OCI-LY7 (cell line): ENCODE measurements at regions not wholly inside any gene's neighbourhood (a gene's known extent, or its start where the extent isn't known, plus 50 kb on each side); places are given as distances from the start of the nearest gene placed in this dataset.

Experiments
- BruUV-seq: library from RNA; stranded (reverse); fragments of 400-500 nt; replicated peaks from 2 replicates; lab custom pipeline; 2021; lab: Mats Ljungman, UMichigan
- CTCF ChIA-PET: fragments of 300-600 bp; sonication (Branson Sonifier 250); formaldehyde crosslinking; loops from one replicate; lab custom pipeline; 2022; ENCODE audit warnings: antibody characterized with exemption; ENCODE audit not compliant: unreplicated experiment; lab: Charles Lee
- POLR2A ChIA-PET: fragments of 300-600 bp; sonication (Branson Sonifier 250); formaldehyde crosslinking; loops from one replicate; lab custom pipeline; 2022; ENCODE audit warnings: antibody characterized with exemption; lab: Charles Lee
- DNase-seq: peaks from one replicate; pipeline ENCODE4 v3.0.0-alpha.2; 2015; ENCODE audit warnings: low spot score
- H2AFZ ChIP-seq: fragments of 200-600 bp; sonication (generic), shearing (Covaris generic); 2 replicates; pipeline ENCODE4 v1.6.1; 2014; ENCODE audit warnings: mild to moderate bottlenecking, antibody characterized with exemption, low read length, moderate library complexity
- H3K27ac ChIP-seq: fragments of 200-600 bp; sonication (generic); 2 replicates; pipeline ENCODE4 v1.5.1; 2014; ENCODE audit warnings: mixed run types, low read depth, mild to moderate bottlenecking, moderate library complexity, low read length, inconsistent platforms; ENCODE audit not compliant: poor library complexity, severe bottlenecking
- H3K36me3 ChIP-seq: fragments of 200-600 bp; sonication (generic); 2 replicates; pipeline ENCODE4 v1.6.1; 2014; ENCODE audit warnings: mild to moderate bottlenecking, antibody characterized with exemption, low read length, moderate library complexity, mixed read lengths; ENCODE audit not compliant: insufficient read depth
- H3K4me1 ChIP-seq: fragments of 200-600 bp; sonication (generic); 2 replicates; pipeline ENCODE4 v1.5.1; 2014; ENCODE audit warnings: mild to moderate bottlenecking, low read length; ENCODE audit not compliant: insufficient read depth, poor library complexity, severe bottlenecking
- H3K4me2 ChIP-seq: fragments of 200-600 bp; sonication (generic); 2 replicates; pipeline ENCODE4 v1.6.1; 2014; ENCODE audit warnings: mild to moderate bottlenecking, low read length
- H3K4me3 ChIP-seq: fragments of 200-600 bp; sonication (generic); 2 replicates; pipeline ENCODE4 v1.5.1; 2014; ENCODE audit warnings: mild to moderate bottlenecking, low read depth, low read length; ENCODE audit not compliant: poor library complexity, severe bottlenecking
- H3K79me2 ChIP-seq: fragments of 200-600 bp; sonication (generic); 2 replicates; pipeline ENCODE4 v1.6.1; 2016; ENCODE audit warnings: low read depth, mild to moderate bottlenecking, low read length, moderate library complexity, mixed read lengths; ENCODE audit not compliant: insufficient read depth
- H3K9me2 ChIP-seq: fragments of 200-600 bp; sonication (generic); 2 replicates; pipeline ENCODE4 v1.6.1; 2016; ENCODE audit warnings: mild to moderate bottlenecking, low read length, mixed read lengths; ENCODE audit not compliant: insufficient read depth
- H3K9me3 ChIP-seq: fragments of 200-600 bp; sonication (generic); 2 replicates; pipeline ENCODE4 v1.6.1; 2014; ENCODE audit warnings: mild to moderate bottlenecking, mixed run types, low read length, mixed read lengths
- H4K20me1 ChIP-seq: fragments of 200-600 bp; sonication (generic); 2 replicates; pipeline ENCODE4 v1.6.1; 2014; ENCODE audit warnings: mild to moderate bottlenecking, antibody characterized with exemption, low read length, moderate library complexity, mixed read lengths; ENCODE audit not compliant: insufficient read depth
- CTCF ChIP-seq: fragments of 200-600 bp; sonication (generic); conservative IDR thresholded peaks from 2 replicates; pipeline ENCODE4 v1.5.1; 2014; ENCODE audit warnings: mild to moderate bottlenecking, antibody characterized with exemption, low read length, moderate library complexity, mixed read lengths
- EZH2phosphoT487 ChIP-seq: fragments of 200-600 bp; sonication (generic); IDR thresholded peaks from 2 replicates; pipeline ENCODE4 v1.6.1; 2018; ENCODE audit warnings: low read depth, borderline replicate concordance, mild to moderate bottlenecking, mixed run types, antibody characterized with exemption, low read length, moderate library complexity, mixed read lengths
- intact Hi-C: fragments of 100-400 bp; cut with micrococcal nuclease; formaldehyde crosslinking; loops from one replicate; pipeline ENCODE4 v1.10.0; 2022; ENCODE audit not compliant: unreplicated experiment

- ChIA-PET CTCF (no interaction called here), POLR2A (no interaction called here)
- no peak for DNase-seq
- no peaks in the 10 kb centered on the region for H3K36me3 ChIP-seq
- intact Hi-C loops, result no loop called here
- no TSS peak for BruUV-seq
- H3K4me1 ChIP-seq, result no peaks in the 10 kb centered on the region
- H3K79me2 ChIP-seq, result no peaks in the 10 kb centered on the region
- H3K4me2 ChIP-seq, result no peak overlapping the region
- H3K9me3 ChIP-seq, result no peaks in the 10 kb centered on the region
- no peak overlapping the region for H2AFZ ChIP-seq
- H3K27ac ChIP-seq, result no peak overlapping the region
- no peaks in the 10 kb centered on the region for H3K9me2 ChIP-seq
- no peaks in the 10 kb centered on the region for H4K20me1 ChIP-seq
- TF ChIP-seq CTCF (no peak), EZH2phosphoT487 (no peak)
- no peak overlapping the region for H3K4me3 ChIP-seq
Measured at GRCh38 chr4:148850257-148850995, 408.2 kb upstream of the NR3C2 start.

GRCh38 chr4:148849581-148849980, 407.4 kb upstream of the NR3C2 start:
- Histone ChIP-seq H2AFZ (no peak overlapping the region), H3K4me2 (no peak overlapping the region), H3K4me3 (no peak overlapping the region), H3K9me2 (no peaks in the 10 kb centered on the region), H3K79me2 (no peaks in the 10 kb centered on the region), H4K20me1 (no peaks in the 10 kb centered on the region), H3K36me3 (no peaks in the 10 kb centered on the region), H3K4me1 (no peaks in the 10 kb centered on the region), H3K27ac (no peak overlapping the region), H3K9me3 (no peaks in the 10 kb centered on the region)
- CTCF ChIA-PET, result no interaction called here
- intact Hi-C loops, result no loop called here
- POLR2A ChIA-PET, result no interaction called here
- TF ChIP-seq CTCF (no peak), EZH2phosphoT487 (no peak)
- no peak for DNase-seq
- no TSS peak for BruUV-seq

- Histone ChIP-seq H3K4me3 (no peak overlapping the region), H3K36me3 (no peaks in the 10 kb centered on the region), H3K9me3 (no peaks in the 10 kb centered on the region), H2AFZ (no peak overlapping the region), H3K4me1 (no peaks in the 10 kb centered on the region), H3K79me2 (no peaks in the 10 kb centered on the region), H4K20me1 (no peaks in the 10 kb centered on the region), H3K27ac (no peak overlapping the region), H3K4me2 (no peak overlapping the region), H3K9me2 (no peaks in the 10 kb centered on the region)
- BruUV-seq, result no TSS peak
- no peak for DNase-seq
- ChIA-PET CTCF (no interaction called here), POLR2A (interaction anchor here (0.7 kb wide), 1 partner anchor 81 kb away, joined by 3 read pairs; no protein-coding TSS in a partner anchor)
- TF ChIP-seq CTCF (no peak), EZH2phosphoT487 (no peak)
- intact Hi-C loops, result no loop called here
Measured at GRCh38 chr4:148847544-148848255, 405.5 kb upstream of the NR3C2 start.
